H1 (cell line): ENCODE measurements at regions not wholly inside any gene's neighbourhood (a gene's known extent, or its start where the extent isn't known, plus 50 kb on each side); places are given as distances from the start of the nearest gene placed in this dataset.

Experiments used
- CTCF ChIA-PET: fragments of 300-600 bp; sonication (Branson Sonifier 250); formaldehyde crosslinking; loops from one replicate; lab custom pipeline; 2021; ENCODE audit not compliant: partially characterized antibody; lab: Charles Lee
- POLR2A ChIA-PET: fragments of 300-600 bp; sonication (Branson Sonifier 250); formaldehyde crosslinking; loops from one replicate; lab custom pipeline; 2021; ENCODE audit warnings: inconsistent platforms; ENCODE audit not compliant: partially characterized antibody; lab: Charles Lee
- DNase-seq, 2 experiments: peaks; one replicate each; pipeline versions ENCODE4 v3.0.0 to v3.0.0-alpha.2; 2010 to 2022; ENCODE audit warnings: low spot score in 2 of 2, low read depth in 1 of 2, mixed read lengths in 1 of 2
- FAIRE-seq: peaks from 2 replicates; lab custom pipeline; 2011; peaks lifted over from hg19 to GRCh38; lab: Jason Lieb, UNC
- H2AFZ ChIP-seq: 2 replicates; pipeline ENCODE4 v1.8.1; 2012; ENCODE audit warnings: low read length, inconsistent platforms
- H2AK5ac ChIP-seq: 2 replicates; pipeline ENCODE4 v1.6.1; 2013; ENCODE audit warnings: low read depth, low read length
- H2BK120ac ChIP-seq: replicated peaks from 2 replicates; pipeline ENCODE3; 2013; ENCODE audit warnings: low read depth, low read length, inconsistent platforms
- H2BK12ac ChIP-seq: 2 replicates; pipeline ENCODE4 v1.6.1; 2013; ENCODE audit warnings: low read depth, low read length
- H2BK15ac ChIP-seq: 2 replicates; pipeline ENCODE4 v1.6.1; 2013; ENCODE audit warnings: low read length
- H2BK20ac ChIP-seq: 2 replicates; pipeline ENCODE4 v1.6.1; 2013; ENCODE audit warnings: low read length
- H2BK5ac ChIP-seq: 2 replicates; pipeline ENCODE4 v1.6.1; 2013; ENCODE audit warnings: low read depth, low read length
- H3K14ac ChIP-seq: 2 replicates; pipeline ENCODE4 v1.6.1; 2013; ENCODE audit warnings: inconsistent platforms; ENCODE audit not compliant: insufficient read length
- H3K18ac ChIP-seq: 2 replicates; pipeline ENCODE4 v1.6.1; 2013; ENCODE audit warnings: low read length; ENCODE audit errors: extremely low read depth
- H3K23ac ChIP-seq: 2 replicates; pipeline ENCODE4 v1.6.1; 2013; ENCODE audit warnings: inconsistent platforms; ENCODE audit not compliant: insufficient read length
- H3K23me2 ChIP-seq: 2 replicates; pipeline ENCODE4 v1.6.1; 2013; ENCODE audit warnings: low read depth, low read length
- H3K27ac ChIP-seq: 2 replicates; pipeline ENCODE4 v1.6.1; 2011; ENCODE audit warnings: low read depth, low read length, inconsistent platforms
- H3K27me3 ChIP-seq, 4 experiments: replicated peaks in 1 of 4; 1 replicate in 1 of 4; 2 replicates in 3 of 4; pipeline versions ENCODE4 v1.6.1 to v1.8.1; 2011 to 2013; ENCODE audit warnings: low read length in 3 of 4, mild to moderate bottlenecking in 3 of 4, inconsistent platforms in 2 of 4, mixed read lengths in 2 of 4, moderate library complexity in 1 of 4; ENCODE audit not compliant: control insufficient read depth in 3 of 4, insufficient read depth in 3 of 4; ENCODE audit errors: extremely low read depth in 1 of 4
- H3K36me3 ChIP-seq, 4 experiments: 2 replicates each; pipeline versions ENCODE4 v1.6.1 to v1.8.1; 2011 to 2013; ENCODE audit warnings: mild to moderate bottlenecking in 4 of 4, low read length in 3 of 4, moderate library complexity in 2 of 4, control low read depth in 1 of 4, inconsistent platforms in 1 of 4; ENCODE audit not compliant: insufficient read depth in 4 of 4, control insufficient read depth in 2 of 4
- H3K4ac ChIP-seq: replicated peaks from 2 replicates; pipeline ENCODE3; 2013; ENCODE audit warnings: low read length, low read depth, mixed read lengths, inconsistent platforms; ENCODE audit not compliant: insufficient read length
- H3K4me1 ChIP-seq, 4 experiments: replicated peaks in 1 of 4; 1 replicate in 1 of 4; 2 replicates in 3 of 4; pipeline versions ENCODE4 v1.6.1 to v1.8.1; 2011 to 2013; ENCODE audit warnings: low read length in 3 of 4, inconsistent platforms in 2 of 4, mixed read lengths in 1 of 4; ENCODE audit not compliant: insufficient read depth in 4 of 4, control insufficient read depth in 3 of 4
- H3K4me2 ChIP-seq, 2 experiments: 2 replicates each; pipeline versions ENCODE4 v1.6.1 to v1.8.1; 2011 to 2013; ENCODE audit warnings: low read depth in 2 of 2, low read length in 2 of 2, control low read depth in 1 of 2, inconsistent platforms in 1 of 2, mild to moderate bottlenecking in 1 of 2; ENCODE audit not compliant: insufficient read depth in 1 of 2
- H3K4me3 ChIP-seq, 4 experiments: fragments of 200-600, 300-600 bp in 1 of 4; sonication (generic), shearing (Covaris generic), sonication (Bioruptor Twin) in 1 of 4; 2 replicates each; pipeline versions ENCODE4 v1.5.1 to v1.8.1; 2011 to 2016; ENCODE audit warnings: low read length in 4 of 4, low read depth in 3 of 4, control low read depth in 2 of 4, inconsistent platforms in 2 of 4, mild to moderate bottlenecking in 2 of 4, mixed read lengths in 1 of 4, moderate library complexity in 1 of 4; ENCODE audit not compliant: insufficient read depth in 2 of 4; ENCODE audit errors: extremely low read depth in 1 of 4
- H3K56ac ChIP-seq: replicated peaks from 2 replicates; pipeline ENCODE3; 2013; ENCODE audit warnings: low read depth, mild to moderate bottlenecking, mixed read lengths, low read length, inconsistent platforms; ENCODE audit not compliant: insufficient read length
- H3K79me1 ChIP-seq: 2 replicates; pipeline ENCODE4 v1.6.1; 2013; ENCODE audit warnings: low read depth, low read length, control low read depth
- H3K79me2 ChIP-seq, 2 experiments: 2 replicates each; pipeline versions ENCODE4 v1.6.1 to v1.8.1; 2012 to 2013; ENCODE audit warnings: low read length in 2 of 2, mild to moderate bottlenecking in 2 of 2, inconsistent platforms in 1 of 2; ENCODE audit not compliant: insufficient read depth in 2 of 2, control insufficient read depth in 1 of 2
- H3K9ac ChIP-seq, 4 experiments: replicated peaks in 1 of 4; 1 replicate in 1 of 4; 2 replicates in 3 of 4; pipeline versions ENCODE4 v1.6.1 to v1.8.1; 2011 to 2013; ENCODE audit warnings: low read depth in 3 of 4, low read length in 3 of 4, control low read depth in 2 of 4, mild to moderate bottlenecking in 2 of 4, moderate library complexity in 2 of 4, inconsistent platforms in 1 of 4; ENCODE audit errors: extremely low read depth in 1 of 4
- H3K9me3 ChIP-seq, 2 experiments: 2 replicates each; pipeline versions ENCODE4 v1.6.1 to v1.8.1; 2012 to 2013; ENCODE audit warnings: mild to moderate bottlenecking in 2 of 2, moderate library complexity in 2 of 2, control low read depth in 1 of 2, inconsistent platforms in 1 of 2, low read depth in 1 of 2, low read length in 1 of 2, mixed read lengths in 1 of 2; ENCODE audit not compliant: insufficient read depth in 2 of 2
- H4K20me1 ChIP-seq, 2 experiments: replicated peaks in 1 of 2; 2 replicates each; pipeline versions ENCODE3 to v1.8.1; 2011 to 2013; ENCODE audit warnings: inconsistent platforms in 2 of 2, low read length in 2 of 2, mild to moderate bottlenecking in 1 of 2; ENCODE audit not compliant: insufficient read depth in 2 of 2, control insufficient read depth in 1 of 2
- H4K5ac ChIP-seq: 2 replicates; pipeline ENCODE4 v1.6.1; 2013; ENCODE audit warnings: low read length, low read depth, mixed read lengths, inconsistent platforms; ENCODE audit not compliant: insufficient read length
- H4K8ac ChIP-seq: 2 replicates; pipeline ENCODE4 v1.8.0; 2013; ENCODE audit warnings: mild to moderate bottlenecking, moderate library complexity, low read length, inconsistent platforms; ENCODE audit not compliant: insufficient read depth; ENCODE audit errors: extremely low read depth
- H4K91ac ChIP-seq: replicated peaks from 2 replicates; pipeline ENCODE3; 2013; ENCODE audit warnings: low read length, mixed read lengths, inconsistent platforms; ENCODE audit not compliant: insufficient read length
- ATF3 ChIP-seq: IDR thresholded peaks from 2 replicates; pipeline ENCODE4 v1.6.1; 2011; ENCODE audit warnings: low read depth, mild to moderate bottlenecking, low read length; ENCODE audit not compliant: insufficient read depth
- WGBS, 2 experiments: shearing (Covaris generic) in 1 of 2; methylation state at CpG; one replicate each; pipeline versions ENCODE4 v1.1.6 to v1.1.7; 2013 to 2015; ENCODE audit warnings: low lambda C conversion rate in 2 of 2, mixed read lengths in 2 of 2, inconsistent platforms in 1 of 2, low coverage in 1 of 2, missing lambda C conversion rate in 1 of 2; ENCODE audit not compliant: insufficient replicate concordance in 2 of 2, insufficient coverage in 1 of 2, insufficient read length in 1 of 2; ENCODE audit errors: extremely low coverage in 1 of 2, missing lambda C conversion rate in 1 of 2; 5-methylcytosine and 5-hydroxymethylcytosine counted together

- DNase-seq: no peak
- WGBS, 2 experiments: 95% methylated on average over 3 of the region's 3 CpGs; no CpG with 5 or more reads in 1 of the 2 experiments
- CTCF ChIA-PET: no interaction called here
These were observed 1472.6 kb downstream of the UQCRFS1 start for GRCh38 chr19:27740396-27740795.

More at GRCh38 chr19:27740396-27740795, 1472.6 kb downstream of the UQCRFS1 start:
- no peaks in the 10 kb centered on the region for H3K79me2 ChIP-seq
- no peak for TF ChIP-seq ATF3
- TF ChIP-seq, all 59 proteins: peak for 0
- Histone ChIP-seq H3K18ac (no peak overlapping the region), H3K23ac (no peak overlapping the region), H2AK5ac (no peak overlapping the region), H3K9ac (no peak overlapping the region), H3K4ac (no peak overlapping the region), H2BK12ac (no peak overlapping the region), H2AFZ (no peak overlapping the region), H3K23me2 (no peaks in the 10 kb centered on the region), H2BK20ac (no peak overlapping the region), H3K27me3 (no peaks in the 10 kb centered on the region), H3K4me2 (no peak overlapping the region), H3K4me3 (no peak overlapping the region), H3K56ac (no peak overlapping the region), H3K27ac (no peak overlapping the region), H4K5ac (no peak overlapping the region), H3K36me3 (no peaks in the 10 kb centered on the region; a peak in 2 of 8 replicates), H3K14ac (no peak overlapping the region), H2BK15ac (no peak overlapping the region), H4K20me1 (no peaks in the 10 kb centered on the region), H4K8ac (no peak overlapping the region), H2BK5ac (no peak overlapping the region), H3K79me1 (no peaks in the 10 kb centered on the region), H4K91ac (no peak overlapping the region), H3K4me1 (no peaks in the 10 kb centered on the region), H2BK120ac (no peak overlapping the region), H3K9me3 (peaks cover 18 to 59% of the 10 kb centered on the region in 2 experiments)
- FAIRE-seq: no peak
- POLR2A ChIA-PET: no interaction called here
